T-helper 2 cell treated with Interferon-gamma antibody and Interleukin-4, amounts not matched to agents 5 μg/mL and 100 μg/mL, for 36 hours (primary cell): ENCODE measurements at regions not wholly inside any gene's neighbourhood (a gene's known extent, or its start where the extent isn't known, plus 50 kb on each side); places are given as distances from the start of the nearest gene placed in this dataset.

ENCODE experiments used
- DNase-seq: peaks from one replicate; pipeline ENCODE4 v3.0.0; 2021; ENCODE audit warnings: low spot score
- H3K27ac Mint-ChIP-seq: one replicate; pipeline ENCODE4 v1.8.0; 2021; ENCODE audit warnings: mild to moderate bottlenecking, mixed read lengths
- H3K27me3 Mint-ChIP-seq: one replicate; pipeline ENCODE4 v1.8.0; 2021; ENCODE audit warnings: low read depth, mixed read lengths
- H3K36me3 Mint-ChIP-seq: one replicate; pipeline ENCODE4 v1.8.0; 2021; ENCODE audit warnings: low read depth, mixed read lengths
- H3K4me1 Mint-ChIP-seq: one replicate; pipeline ENCODE4 v1.8.0; 2021; ENCODE audit warnings: low read depth, mixed read lengths
- H3K4me3 Mint-ChIP-seq: one replicate; pipeline ENCODE4 v1.8.0; 2022; ENCODE audit warnings: mild to moderate bottlenecking, moderate library complexity, mixed read lengths
- H3K9me3 Mint-ChIP-seq: one replicate; pipeline ENCODE4 v1.8.0; 2021; ENCODE audit warnings: mixed read lengths

DNA sequence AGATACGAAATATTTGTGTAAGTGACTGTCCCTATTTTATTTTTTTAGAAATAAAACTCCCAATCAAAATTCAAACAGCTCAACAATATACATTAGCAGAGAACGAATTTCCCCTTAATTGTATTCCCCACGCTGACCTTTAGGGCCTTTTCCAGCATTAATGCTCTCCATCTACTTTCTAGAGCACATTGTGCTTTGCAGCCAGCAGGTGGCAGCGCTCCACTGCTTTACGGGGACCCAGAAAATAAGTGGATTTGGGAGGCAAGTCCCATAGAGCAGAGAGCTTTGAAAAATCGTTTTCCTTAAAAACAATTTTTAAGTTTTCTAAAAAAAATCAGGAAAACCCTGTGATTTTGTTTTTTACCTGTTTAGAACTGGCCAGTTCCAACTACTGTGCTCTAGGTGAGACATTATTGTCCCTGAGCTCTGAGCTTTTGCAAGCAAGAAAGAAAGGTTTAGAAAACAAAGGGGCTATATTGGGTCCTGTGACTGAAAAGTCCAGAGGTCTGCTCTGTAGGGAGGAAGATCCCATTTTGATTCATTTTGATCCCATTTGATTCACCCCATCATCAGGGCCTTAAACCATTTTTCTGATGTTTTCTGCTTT is 144.4 kb upstream of the ZNF644 start:
- H3K4me3 Mint-ChIP-seq = no peak overlapping the region
- H3K27ac Mint-ChIP-seq = no peak overlapping the region
- H3K4me1 Mint-ChIP-seq = no peaks in the 10 kb centered on the region
- no peak for DNase-seq
- H3K27me3 Mint-ChIP-seq = no peaks in the 10 kb centered on the region
- no peaks in the 10 kb centered on the region for H3K9me3 Mint-ChIP-seq
- H3K36me3 Mint-ChIP-seq = no peaks in the 10 kb centered on the region

- H3K27ac Mint-ChIP-seq = no peak overlapping the region
- no peaks in the 10 kb centered on the region for H3K36me3 Mint-ChIP-seq
- DNase-seq = peak; percentile 50
- H3K4me1 Mint-ChIP-seq = no peaks in the 10 kb centered on the region
- no peak overlapping the region for H3K4me3 Mint-ChIP-seq
- H3K27me3 Mint-ChIP-seq = no peaks in the 10 kb centered on the region
- no peaks in the 10 kb centered on the region for H3K9me3 Mint-ChIP-seq
These were observed 143.3 kb upstream of the ZNF644 start for GRCh38 chr1:91165033-91165654.

- Mint-ChIP-seq H3K27me3 (no peaks in the 10 kb centered on the region), H3K4me3 (no peak overlapping the region), H3K9me3 (no peaks in the 10 kb centered on the region), H3K4me1 (no peaks in the 10 kb centered on the region), H3K36me3 (no peaks in the 10 kb centered on the region), H3K27ac (no peak overlapping the region)
- DNase-seq = no peak
These were observed 140.8 kb upstream of the ZNF644 start for GRCh38 chr1:91162613-91163012.

GRCh38 chr1:91161749-91162148 is 139.9 kb upstream of the ZNF644 start:
- Mint-ChIP-seq H3K36me3 (no peaks in the 10 kb centered on the region), H3K4me3 (no peak overlapping the region), H3K4me1 (no peaks in the 10 kb centered on the region), H3K27me3 (no peaks in the 10 kb centered on the region), H3K27ac (no peak overlapping the region), H3K9me3 (no peaks in the 10 kb centered on the region)
- no peak for DNase-seq

DNA sequence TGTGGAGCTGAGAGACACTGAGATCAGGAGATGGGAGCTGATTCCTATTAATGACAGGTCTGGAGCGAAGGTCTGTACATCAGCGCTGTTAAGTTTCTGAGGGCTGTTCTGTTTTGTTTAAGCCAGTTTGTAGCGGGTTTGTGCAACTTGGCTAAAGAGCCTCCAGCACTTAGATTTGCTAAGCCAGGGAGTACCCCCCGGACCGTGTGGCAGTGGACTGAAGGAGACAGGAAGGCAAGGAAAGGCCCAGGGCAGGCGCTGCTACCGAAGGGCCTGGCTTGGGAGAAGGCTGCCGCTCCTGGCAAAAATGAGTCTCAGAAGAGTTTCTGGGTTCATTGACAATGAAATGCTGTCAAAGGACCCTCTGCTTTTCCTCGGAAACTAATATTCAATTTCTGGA is 139.3 kb upstream of the ZNF644 start:
- Mint-ChIP-seq H3K36me3 (no peaks in the 10 kb centered on the region), H3K4me3 (no peak overlapping the region), H3K9me3 (no peaks in the 10 kb centered on the region), H3K4me1 (no peaks in the 10 kb centered on the region), H3K27me3 (peaks cover 4% of the 10 kb centered on the region), H3K27ac (no peak overlapping the region)
- DNase-seq = no peak

GRCh38 chr1:91160363-91161075 is 138.7 kb upstream of the ZNF644 start:
- Mint-ChIP-seq H3K36me3 (no peaks in the 10 kb centered on the region), H3K4me1 (no peaks in the 10 kb centered on the region), H3K4me3 (no peak overlapping the region), H3K27ac (no peak overlapping the region), H3K27me3 (peaks cover 4% of the 10 kb centered on the region), H3K9me3 (no peaks in the 10 kb centered on the region)
- DNase-seq = no peak

GRCh38 chr1:91153341-91153740 is 131.5 kb upstream of the ZNF644 start:
- no peak overlapping the region for H3K27ac Mint-ChIP-seq
- no peaks in the 10 kb centered on the region for H3K9me3 Mint-ChIP-seq
- no peaks in the 10 kb centered on the region for H3K4me1 Mint-ChIP-seq
- H3K36me3 Mint-ChIP-seq = no peaks in the 10 kb centered on the region
- DNase-seq = no peak
- H3K4me3 Mint-ChIP-seq = no peak overlapping the region
- peaks cover 7% of the 10 kb centered on the region for H3K27me3 Mint-ChIP-seq

DNA sequence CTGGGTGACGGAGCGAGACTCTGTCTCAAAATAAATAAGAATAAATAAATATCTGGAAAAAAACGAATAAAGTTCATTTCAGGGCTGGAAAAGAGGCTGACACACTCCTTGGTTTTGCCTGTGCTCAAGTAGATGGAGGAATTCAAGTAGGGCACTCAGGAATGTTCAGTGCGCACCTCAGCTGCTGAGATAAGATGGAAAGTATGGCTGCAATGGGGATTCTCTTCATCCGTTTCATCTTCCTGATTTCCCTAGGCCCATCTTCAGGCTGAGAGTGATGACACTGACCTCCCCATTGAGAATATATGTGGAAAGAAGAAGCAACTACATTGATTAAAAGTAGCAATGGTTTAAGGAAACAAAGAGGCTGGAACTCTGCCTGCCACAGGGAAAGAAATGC is 130.5 kb upstream of the ZNF644 start:
- H3K9me3 Mint-ChIP-seq = no peaks in the 10 kb centered on the region
- H3K4me1 Mint-ChIP-seq = no peaks in the 10 kb centered on the region
- H3K27ac Mint-ChIP-seq = no peak overlapping the region
- H3K36me3 Mint-ChIP-seq = no peaks in the 10 kb centered on the region
- DNase-seq = no peak
- no peak overlapping the region for H3K4me3 Mint-ChIP-seq
- peaks cover 9% of the 10 kb centered on the region for H3K27me3 Mint-ChIP-seq

- Mint-ChIP-seq H3K4me1 (no peaks in the 10 kb centered on the region), H3K36me3 (no peaks in the 10 kb centered on the region), H3K27me3 (peaks cover 13% of the 10 kb centered on the region), H3K9me3 (no peaks in the 10 kb centered on the region), H3K4me3 (no peak overlapping the region), H3K27ac (no peak overlapping the region)
- no peak for DNase-seq
These were observed 129.9 kb upstream of the ZNF644 start for GRCh38 chr1:91151702-91152101.

DNA sequence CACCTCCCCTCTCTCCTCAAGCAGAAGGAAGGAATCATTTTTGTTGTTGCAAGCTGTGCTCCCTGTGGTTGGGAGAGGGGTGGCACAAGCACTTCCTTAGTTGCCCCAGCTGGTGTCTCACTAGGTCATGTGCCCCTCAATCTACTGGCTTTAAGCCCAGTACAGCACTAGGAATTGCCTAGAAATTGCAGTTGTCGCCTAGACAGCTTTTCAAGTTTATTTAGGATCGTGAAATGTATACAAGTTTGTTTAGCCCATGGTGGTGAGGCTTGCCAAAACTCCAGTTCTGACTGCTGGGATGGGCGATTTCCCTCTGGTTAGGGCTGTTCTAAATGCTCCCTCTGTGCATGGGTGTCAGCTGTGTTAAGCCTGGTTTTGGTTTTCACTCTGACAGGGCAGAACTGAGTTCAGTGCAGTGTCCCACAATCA is 126.8 kb upstream of the ZNF644 start:
- H3K36me3 Mint-ChIP-seq = no peaks in the 10 kb centered on the region
- H3K27me3 Mint-ChIP-seq = peaks cover 10% of the 10 kb centered on the region
- no peak overlapping the region for H3K27ac Mint-ChIP-seq
- H3K9me3 Mint-ChIP-seq = no peaks in the 10 kb centered on the region
- no peak overlapping the region for H3K4me3 Mint-ChIP-seq
- no peaks in the 10 kb centered on the region for H3K4me1 Mint-ChIP-seq
- no peak for DNase-seq

GRCh38 chr1:91141858-91142257 is 120.0 kb upstream of the ZNF644 start:
- H3K4me1 Mint-ChIP-seq = no peaks in the 10 kb centered on the region
- H3K27me3 Mint-ChIP-seq = peaks cover 4% of the 10 kb centered on the region
- no peak overlapping the region for H3K4me3 Mint-ChIP-seq
- no peaks in the 10 kb centered on the region for H3K36me3 Mint-ChIP-seq
- H3K9me3 Mint-ChIP-seq = no peaks in the 10 kb centered on the region
- DNase-seq = no peak
- no peak overlapping the region for H3K27ac Mint-ChIP-seq

DNA sequence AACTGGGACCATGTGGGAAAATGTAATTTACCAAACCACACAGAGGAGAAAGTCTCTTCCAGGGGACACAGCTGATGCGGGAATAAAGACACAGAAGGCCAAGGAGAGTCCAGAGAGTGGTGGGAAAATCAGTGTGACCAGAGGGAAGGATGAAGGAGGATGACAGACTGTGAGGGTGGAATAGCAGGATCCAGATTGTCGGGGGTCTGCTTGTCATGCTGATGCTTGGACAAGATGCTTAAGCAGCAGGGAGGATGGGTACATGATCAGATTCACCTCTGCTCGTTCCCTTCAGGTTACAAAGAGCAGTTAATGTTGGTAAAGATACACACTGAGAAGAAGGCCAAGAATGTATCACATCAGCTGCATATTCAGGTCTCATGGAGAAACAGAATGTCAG is 117.1 kb upstream of the ZNF644 start:
- H3K4me1 Mint-ChIP-seq = no peaks in the 10 kb centered on the region
- no peaks in the 10 kb centered on the region for H3K36me3 Mint-ChIP-seq
- no peak overlapping the region for H3K4me3 Mint-ChIP-seq
- no peak overlapping the region for H3K27ac Mint-ChIP-seq
- DNase-seq = no peak
- H3K9me3 Mint-ChIP-seq = no peaks in the 10 kb centered on the region
- H3K27me3 Mint-ChIP-seq = peaks cover 2% of the 10 kb centered on the region

DNA sequence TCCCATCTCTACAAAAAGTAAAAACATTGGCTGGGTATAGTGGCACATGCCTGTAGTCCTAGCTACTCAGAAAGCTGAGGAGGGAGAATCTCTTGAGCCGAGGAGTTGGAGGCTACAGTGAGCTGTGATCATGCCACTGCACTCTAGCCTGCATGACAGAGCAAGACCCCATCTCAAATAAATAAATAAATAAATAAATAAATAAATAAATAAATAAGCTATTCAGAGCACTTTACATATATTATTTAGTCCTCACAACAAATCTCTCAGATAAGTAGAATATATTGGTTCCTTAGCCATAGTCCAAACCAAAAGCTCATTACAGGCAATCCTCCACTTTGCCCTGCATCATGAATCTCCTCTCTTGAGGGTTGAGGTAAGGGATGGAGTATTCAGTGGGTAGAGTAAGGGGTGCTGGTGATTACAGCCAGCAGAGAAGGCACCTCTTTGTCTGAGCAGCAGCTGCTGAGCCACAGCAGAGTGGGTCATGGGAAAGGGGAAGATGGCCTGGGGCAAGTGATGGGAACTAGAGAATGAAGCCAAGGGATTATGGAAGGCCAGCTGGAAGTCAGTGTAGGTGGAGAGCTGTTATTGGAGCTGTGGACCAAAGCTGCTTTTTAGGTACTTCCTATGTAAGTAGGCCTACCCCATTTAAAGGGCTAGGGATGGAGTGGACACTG is 115.5 kb upstream of the ZNF644 start:
- Mint-ChIP-seq H3K4me1 (no peaks in the 10 kb centered on the region), H3K36me3 (no peaks in the 10 kb centered on the region), H3K4me3 (no peak overlapping the region), H3K27me3 (peaks cover 7% of the 10 kb centered on the region), H3K9me3 (no peaks in the 10 kb centered on the region), H3K27ac (no peak overlapping the region)
- DNase-seq = no peak

GRCh38 chr1:91135799-91136198 is 114.0 kb upstream of the ZNF644 start:
- DNase-seq = no peak
- no peaks in the 10 kb centered on the region for H3K4me1 Mint-ChIP-seq
- no peaks in the 10 kb centered on the region for H3K36me3 Mint-ChIP-seq
- no peak overlapping the region for H3K27ac Mint-ChIP-seq
- no peaks in the 10 kb centered on the region for H3K9me3 Mint-ChIP-seq
- no peak overlapping the region for H3K4me3 Mint-ChIP-seq
- H3K27me3 Mint-ChIP-seq = peaks cover 7% of the 10 kb centered on the region
